ENCODE measurements at regions not wholly inside any gene's neighbourhood (a gene's known extent, or its start where the extent isn't known, plus 50 kb on each side); places are given as distances from the start of the nearest gene placed in this dataset.

DNA sequence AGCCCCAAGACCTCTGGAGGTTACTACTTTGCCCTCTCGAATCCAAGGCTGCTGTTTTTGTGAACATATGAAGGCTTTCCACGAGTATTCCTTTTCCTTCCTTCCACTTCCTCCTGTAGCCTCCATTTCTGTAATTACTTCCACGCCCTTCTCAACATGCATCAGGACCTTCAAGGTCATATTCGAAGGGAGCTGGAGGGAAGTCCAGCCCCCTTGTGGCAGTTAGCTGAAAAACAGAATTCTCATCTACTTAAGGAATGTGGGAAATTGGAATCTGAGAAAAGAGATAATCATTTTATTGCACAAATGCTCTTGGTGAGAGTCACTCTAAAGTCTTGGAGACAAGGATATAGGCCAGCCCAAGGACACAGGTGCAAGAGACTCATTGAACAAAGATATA, 1000.2 kb downstream of the TDRD15 start:
- DNase-seq (no peak), ATAC-seq (no peak)
- no peak overlapping the region for H3K4me3 ChIP-seq
- no peaks in the 10 kb centered on the region for H3K36me3 ChIP-seq
- no peaks in the 10 kb centered on the region for H3K4me1 ChIP-seq
- no peaks in the 10 kb centered on the region for H3K27me3 ChIP-seq
- H3K9me3 ChIP-seq, result peaks cover 0 to 2% of the 10 kb centered on the region in 2 donors
- intact Hi-C loops (cut with DNase I), result no loop called here
- TF ChIP-seq, protein P1, sequence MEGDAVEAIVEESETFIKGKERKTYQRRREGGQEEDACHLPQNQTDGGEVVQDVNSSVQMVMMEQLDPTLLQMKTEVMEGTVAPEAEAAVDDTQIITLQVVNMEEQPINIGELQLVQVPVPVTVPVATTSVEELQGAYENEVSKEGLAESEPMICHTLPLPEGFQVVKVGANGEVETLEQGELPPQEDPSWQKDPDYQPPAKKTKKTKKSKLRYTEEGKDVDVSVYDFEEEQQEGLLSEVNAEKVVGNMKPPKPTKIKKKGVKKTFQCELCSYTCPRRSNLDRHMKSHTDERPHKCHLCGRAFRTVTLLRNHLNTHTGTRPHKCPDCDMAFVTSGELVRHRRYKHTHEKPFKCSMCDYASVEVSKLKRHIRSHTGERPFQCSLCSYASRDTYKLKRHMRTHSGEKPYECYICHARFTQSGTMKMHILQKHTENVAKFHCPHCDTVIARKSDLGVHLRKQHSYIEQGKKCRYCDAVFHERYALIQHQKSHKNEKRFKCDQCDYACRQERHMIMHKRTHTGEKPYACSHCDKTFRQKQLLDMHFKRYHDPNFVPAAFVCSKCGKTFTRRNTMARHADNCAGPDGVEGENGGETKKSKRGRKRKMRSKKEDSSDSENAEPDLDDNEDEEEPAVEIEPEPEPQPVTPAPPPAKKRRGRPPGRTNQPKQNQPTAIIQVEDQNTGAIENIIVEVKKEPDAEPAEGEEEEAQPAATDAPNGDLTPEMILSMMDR (IDR thresholded peaks at IDR 0.05), result no peak
- no peak overlapping the region for H3K27ac ChIP-seq

DNA sequence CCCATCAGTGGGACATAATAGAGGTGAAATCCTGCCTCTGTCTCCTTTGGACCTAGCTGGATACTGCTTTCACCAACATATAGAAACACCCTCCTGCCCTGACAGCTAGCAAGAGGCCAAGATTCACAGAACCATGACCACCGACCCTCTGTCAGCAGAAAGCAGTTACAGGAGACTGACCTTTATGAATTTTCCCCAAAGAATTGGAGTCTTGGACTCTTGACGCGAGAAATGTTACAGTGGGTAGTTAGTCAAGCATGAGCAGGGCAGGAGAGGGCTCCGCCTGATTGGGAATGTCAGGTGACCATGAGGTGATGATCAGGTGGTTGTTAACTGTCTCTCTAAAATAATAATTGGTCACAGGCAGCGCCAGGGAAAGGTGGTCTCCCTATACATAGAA, 1002.3 kb downstream of the TDRD15 start:
- no peaks in the 10 kb centered on the region for H3K4me1 ChIP-seq
- H3K9me3 ChIP-seq, result peaks cover 0 to 2% of the 10 kb centered on the region in 2 donors
- no peaks in the 10 kb centered on the region for H3K27me3 ChIP-seq
- H3K4me3 ChIP-seq, result no peak overlapping the region
- DNase-seq (no peak), ATAC-seq (no peak)
- no peak overlapping the region for H3K27ac ChIP-seq
- TF ChIP-seq, protein P1 (IDR thresholded peaks at IDR 0.05), result no peak
- no peaks in the 10 kb centered on the region for H3K36me3 ChIP-seq
- intact Hi-C loops (cut with DNase I), result no loop called here

DNA sequence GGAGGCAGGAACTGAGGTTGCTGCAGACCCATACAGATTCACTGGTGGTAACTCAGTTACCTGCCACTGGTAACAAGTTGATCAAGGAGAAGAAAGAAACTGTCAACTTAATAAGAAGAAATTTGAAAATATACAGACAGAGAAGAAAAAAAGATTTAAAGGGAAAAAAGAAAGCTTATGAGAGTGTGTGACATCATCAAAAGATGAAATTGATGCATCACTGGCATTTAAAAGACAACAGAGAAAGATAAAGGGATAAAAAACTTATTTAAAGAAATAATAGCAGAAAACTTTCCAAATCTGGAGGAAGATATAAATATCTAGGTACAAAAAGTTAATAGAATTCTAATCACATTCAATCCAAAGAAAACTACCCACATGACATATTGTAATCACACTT, 1003.2 kb downstream of the TDRD15 start:
- no peak for DNase-seq
- peaks cover 0 to 2% of the 10 kb centered on the region in 2 donors for H3K9me3 ChIP-seq
- H3K36me3 ChIP-seq, result no peaks in the 10 kb centered on the region
- TF ChIP-seq, protein P1 (IDR thresholded peaks at IDR 0.05), result no peak
- no peaks in the 10 kb centered on the region for H3K27me3 ChIP-seq
- intact Hi-C loops (cut with DNase I), result no loop called here
- no peak overlapping the region for H3K4me3 ChIP-seq
- H3K27ac ChIP-seq, result no peak overlapping the region
- H3K4me1 ChIP-seq, result no peaks in the 10 kb centered on the region
- ATAC-seq, result no peak

DNA sequence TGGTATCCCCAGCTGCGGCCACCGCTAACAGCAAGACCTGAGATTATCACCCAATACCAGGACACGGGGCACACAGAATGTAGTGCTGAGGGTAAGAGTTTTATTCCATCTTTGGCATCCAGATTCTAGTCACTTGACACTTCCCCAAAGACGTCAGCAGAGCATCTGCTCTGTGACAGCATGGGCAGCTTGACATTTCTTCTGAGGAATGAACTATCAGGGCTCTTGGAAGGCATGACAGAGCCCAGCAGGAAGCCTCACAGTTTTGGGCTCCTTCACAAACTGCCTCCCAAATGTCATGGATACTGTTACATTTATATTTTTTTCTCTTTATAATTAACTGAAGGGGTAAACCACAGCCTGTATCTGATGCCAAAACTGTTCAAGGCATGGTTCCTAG, 1010.7 kb downstream of the TDRD15 start:
- TF ChIP-seq, protein P1 (IDR thresholded peaks at IDR 0.05), result no peak
- Histone ChIP-seq H3K27me3 (no peaks in the 10 kb centered on the region), H3K9me3 (no peaks in the 10 kb centered on the region), H3K4me1 (no peaks in the 10 kb centered on the region), H3K36me3 (no peaks in the 10 kb centered on the region), H3K4me3 (no peak overlapping the region), H3K27ac (no peak overlapping the region)
- intact Hi-C loops (cut with DNase I), result no loop called here
- ATAC-seq (no peak), DNase-seq (no peak)

DNA sequence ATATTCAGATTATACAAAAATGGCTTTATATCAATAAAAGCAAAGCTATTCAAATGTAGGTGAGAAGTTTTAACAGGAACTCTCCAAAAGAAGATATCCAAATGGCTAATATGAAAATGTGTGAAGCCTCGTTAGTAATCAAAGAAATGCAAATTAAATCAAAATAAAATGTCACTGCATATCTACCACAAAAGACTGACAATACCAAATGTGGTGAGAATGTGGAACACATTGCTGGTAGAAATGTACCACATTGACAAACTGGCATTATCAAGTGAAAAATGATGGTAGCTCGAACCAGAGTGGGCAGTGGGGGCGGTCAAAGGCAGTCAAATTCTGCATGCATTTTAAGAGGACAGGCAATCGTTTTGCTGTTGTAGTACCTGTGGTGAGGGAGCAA, 1012.7 kb downstream of the TDRD15 start:
- no peaks in the 10 kb centered on the region for H3K36me3 ChIP-seq
- TF ChIP-seq, protein P1 (IDR thresholded peaks at IDR 0.05), result no peak
- intact Hi-C loops (cut with DNase I), result no loop called here
- ATAC-seq, result no peak
- no peaks in the 10 kb centered on the region for H3K27me3 ChIP-seq
- H3K4me3 ChIP-seq, result no peak overlapping the region
- H3K9me3 ChIP-seq, result no peaks in the 10 kb centered on the region
- DNase-seq, result no peak
- no peaks in the 10 kb centered on the region for H3K4me1 ChIP-seq
- no peak overlapping the region for H3K27ac ChIP-seq
